DND-41 (cell line): ENCODE measurements at regions not wholly inside any gene's neighbourhood (a gene's known extent, or its start where the extent isn't known, plus 50 kb on each side); places are given as distances from the start of the nearest gene placed in this dataset.

Source experiments
- CTCF ChIP-seq: IDR thresholded peaks from 2 replicates; pipeline ENCODE4 v1.5.1; 2012; ENCODE audit warnings: borderline replicate concordance, low read length, moderate library complexity, mild to moderate bottlenecking; ENCODE audit not compliant: poor library complexity, severe bottlenecking; ENCODE audit errors: extremely low read depth
- EZH2 ChIP-seq: IDR thresholded peaks from 3 replicates; pipeline ENCODE4 v1.6.1; 2012; ENCODE audit warnings: borderline replicate concordance, low read depth, mild to moderate bottlenecking, moderate library complexity, low read length, inconsistent platforms; ENCODE audit not compliant: severe bottlenecking

GRCh38 chr7:19834566-19834965 lies 61.1 kb upstream of the TMEM196 start:
- TF ChIP-seq CTCF (no peak), EZH2 (no peak)
